ENCODE measurements at regions not wholly inside any gene's neighbourhood (a gene's known extent, or its start where the extent isn't known, plus 50 kb on each side); places are given as distances from the start of the nearest gene placed in this dataset.

GRCh38 chr2:58908501-58909154 is 667.5 kb upstream of the FANCL start:
- Histone ChIP-seq H3K27me3 (ENCODE audit: low read length) (no peaks in the 10 kb centered on the region), H3K27ac (ENCODE audit: low read depth, low read length) (no peak overlapping the region), H3K4me3 (ENCODE audit: insufficient read depth, low read length, poor library complexity, severe bottlenecking) (no peak overlapping the region), H3K9me3 (ENCODE audit: insufficient read depth, low read length) (no peaks in the 10 kb centered on the region), H3K79me2 (ENCODE audit: insufficient read depth, low read length) (no peaks in the 10 kb centered on the region), H3K4me2 (ENCODE audit: low read depth, low read length, poor library complexity, severe bottlenecking) (no peak overlapping the region), H3K36me3 (ENCODE audit: low read length) (no peaks in the 10 kb centered on the region), H2AFZ (ENCODE audit: low read depth, low read length, severe bottlenecking) (no peak overlapping the region), H3K9me2 (replicated peaks; ENCODE audit: insufficient read depth, low read length) (no peaks in the 10 kb centered on the region), H4K20me1 (ENCODE audit: low read depth, low read length) (no peaks in the 10 kb centered on the region), H3K9ac (ENCODE audit: low read length) (no peak overlapping the region), H3F3A (ENCODE audit: insufficient read depth) (no peaks in the 10 kb centered on the region)
- TF ChIP-seq EZH2phosphoT487 (conservative IDR thresholded peaks at IDR 0.05; ENCODE audit: low read length), result no peak
- no peak for TF ChIP-seq CTCF (IDR thresholded peaks at IDR 0.05; ENCODE audit: insufficient read depth, low read length, poor library complexity, severe bottlenecking)

DNA sequence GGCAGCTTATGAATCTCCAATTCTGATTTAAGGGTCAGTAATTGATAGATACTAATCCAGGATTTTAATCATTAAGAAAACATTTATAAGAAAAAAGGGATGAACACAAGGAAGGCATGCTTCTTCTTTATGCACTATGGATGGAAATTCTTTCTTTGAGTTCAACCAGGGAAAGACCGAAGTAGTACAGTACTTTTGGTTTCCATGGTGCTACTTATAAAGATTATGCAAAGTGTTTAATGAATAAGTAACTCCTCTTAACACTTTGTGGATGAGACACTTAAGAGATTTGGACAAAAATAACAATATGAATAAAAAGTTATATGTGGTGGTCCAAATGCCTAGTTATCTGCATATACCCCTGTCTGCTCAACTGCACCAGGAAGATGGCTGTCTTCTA is 666.5 kb upstream of the FANCL start:
- Histone ChIP-seq H3K9me3 (ENCODE audit: insufficient read depth, low read length) (no peaks in the 10 kb centered on the region), H3F3A (ENCODE audit: insufficient read depth) (no peaks in the 10 kb centered on the region), H3K27ac (ENCODE audit: low read depth, low read length) (no peak overlapping the region), H3K9me2 (replicated peaks; ENCODE audit: insufficient read depth, low read length) (no peaks in the 10 kb centered on the region), H2AFZ (ENCODE audit: low read depth, low read length, severe bottlenecking) (no peak overlapping the region), H3K4me3 (ENCODE audit: insufficient read depth, low read length, poor library complexity, severe bottlenecking) (no peak overlapping the region), H3K9ac (ENCODE audit: low read length) (no peak overlapping the region), H4K20me1 (ENCODE audit: low read depth, low read length) (no peaks in the 10 kb centered on the region), H3K79me2 (ENCODE audit: insufficient read depth, low read length) (no peaks in the 10 kb centered on the region), H3K27me3 (ENCODE audit: low read length) (no peaks in the 10 kb centered on the region), H3K4me2 (ENCODE audit: low read depth, low read length, poor library complexity, severe bottlenecking) (no peak overlapping the region), H3K36me3 (ENCODE audit: low read length) (no peaks in the 10 kb centered on the region)
- TF ChIP-seq CTCF (IDR thresholded peaks at IDR 0.05; ENCODE audit: insufficient read depth, low read length, poor library complexity, severe bottlenecking), result no peak

DNA sequence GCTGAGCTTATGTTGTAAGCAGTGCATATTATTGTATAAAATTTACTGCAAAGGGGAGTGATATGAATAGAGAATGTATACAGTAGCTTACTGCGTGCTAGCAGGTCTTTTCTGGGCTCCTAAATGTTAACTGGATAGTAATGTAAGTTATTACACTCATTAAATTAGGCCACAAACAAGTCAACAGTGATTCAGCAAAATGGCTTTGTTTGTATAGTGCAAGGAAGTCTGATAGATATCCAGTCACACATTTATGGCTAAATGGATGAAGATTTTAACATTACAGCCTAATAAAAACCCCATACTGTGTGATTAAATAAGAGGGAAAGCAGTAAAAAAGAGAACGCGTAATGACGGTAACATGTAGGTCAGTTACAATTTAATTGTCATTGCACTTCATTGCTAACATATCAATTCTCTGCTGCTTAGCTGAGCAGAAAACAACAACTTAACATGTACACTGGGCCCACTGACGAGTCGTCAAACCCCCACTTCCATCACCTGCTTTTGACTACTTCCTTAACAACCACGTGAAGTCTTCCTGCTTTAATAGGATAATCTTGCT is 665.0 kb upstream of the FANCL start:
- Histone ChIP-seq H4K20me1 (ENCODE audit: low read depth, low read length) (no peaks in the 10 kb centered on the region), H3K27me3 (ENCODE audit: low read length) (no peaks in the 10 kb centered on the region), H3F3A (ENCODE audit: insufficient read depth) (no peaks in the 10 kb centered on the region), H3K27ac (ENCODE audit: low read depth, low read length) (no peak overlapping the region), H3K9me2 (replicated peaks; ENCODE audit: insufficient read depth, low read length) (no peaks in the 10 kb centered on the region), H3K36me3 (ENCODE audit: low read length) (no peaks in the 10 kb centered on the region), H3K79me2 (ENCODE audit: insufficient read depth, low read length) (no peaks in the 10 kb centered on the region), H3K4me3 (ENCODE audit: insufficient read depth, low read length, poor library complexity, severe bottlenecking) (no peak overlapping the region), H3K4me2 (ENCODE audit: low read depth, low read length, poor library complexity, severe bottlenecking) (no peak overlapping the region), H3K9me3 (ENCODE audit: insufficient read depth, low read length) (no peaks in the 10 kb centered on the region), H3K9ac (ENCODE audit: low read length) (no peak overlapping the region), H2AFZ (ENCODE audit: low read depth, low read length, severe bottlenecking) (no peak overlapping the region)
- no peak for TF ChIP-seq EZH2phosphoT487 (conservative IDR thresholded peaks at IDR 0.05; ENCODE audit: low read length)

DNA sequence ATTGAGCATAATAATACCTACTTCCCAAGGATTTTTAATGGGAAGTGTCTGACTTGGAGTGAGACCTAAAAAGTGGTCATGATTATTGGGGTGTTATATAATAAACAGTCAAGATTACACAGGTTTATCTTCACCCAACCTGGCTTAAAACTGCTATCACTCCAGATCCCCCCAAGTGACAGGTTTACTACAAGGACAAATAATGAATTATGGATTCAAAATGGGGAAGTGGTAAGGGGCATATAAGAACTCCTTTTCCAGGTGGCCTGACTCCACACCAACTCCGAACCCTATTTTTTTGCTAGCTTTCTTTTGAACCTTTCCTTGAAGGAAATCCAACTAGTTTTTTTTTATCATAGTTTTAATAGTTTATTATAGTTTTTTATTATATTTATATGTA is 663.0 kb upstream of the FANCL start:
- Histone ChIP-seq H3K79me2 (ENCODE audit: insufficient read depth, low read length) (no peaks in the 10 kb centered on the region), H3K4me2 (ENCODE audit: low read depth, low read length, poor library complexity, severe bottlenecking) (no peak overlapping the region), H3K27me3 (ENCODE audit: low read length) (no peaks in the 10 kb centered on the region), H3F3A (ENCODE audit: insufficient read depth) (no peaks in the 10 kb centered on the region), H3K27ac (ENCODE audit: low read depth, low read length) (no peak overlapping the region), H4K20me1 (ENCODE audit: low read depth, low read length) (no peaks in the 10 kb centered on the region), H3K36me3 (ENCODE audit: low read length) (no peaks in the 10 kb centered on the region), H3K4me3 (ENCODE audit: insufficient read depth, low read length, poor library complexity, severe bottlenecking) (no peak overlapping the region), H2AFZ (ENCODE audit: low read depth, low read length, severe bottlenecking) (no peak overlapping the region), H3K9ac (ENCODE audit: low read length) (no peak overlapping the region), H3K9me3 (ENCODE audit: insufficient read depth, low read length) (no peaks in the 10 kb centered on the region), H3K9me2 (replicated peaks; ENCODE audit: insufficient read depth, low read length) (no peaks in the 10 kb centered on the region)
- no peak for TF ChIP-seq CTCF (IDR thresholded peaks at IDR 0.05; ENCODE audit: insufficient read depth, low read length, poor library complexity, severe bottlenecking)
- TF ChIP-seq EZH2phosphoT487 (conservative IDR thresholded peaks at IDR 0.05; ENCODE audit: low read length), result no peak
